Muscle of leg (tissue), 3 donors: ENCODE measurements at regions not wholly inside any gene's neighbourhood (a gene's known extent, or its start where the extent isn't known, plus 50 kb on each side); places are given as distances from the start of the nearest gene placed in this dataset.

Experiments
- DNase-seq: peaks from one replicate; pipeline ENCODE4 v3.0.0; 2013
- H3K27ac ChIP-seq: one replicate; pipeline ENCODE4 v1.5.1; 2013; ENCODE audit warnings: mild to moderate bottlenecking, low read length, control low read depth
- H3K27me3 ChIP-seq: one replicate; pipeline ENCODE4 v1.6.1; 2013; ENCODE audit warnings: low read length; ENCODE audit not compliant: control insufficient read depth, insufficient read depth
- H3K36me3 ChIP-seq: one replicate; pipeline ENCODE4 v1.6.1; 2013; ENCODE audit warnings: low read length; ENCODE audit not compliant: control insufficient read depth, insufficient read depth
- H3K4me1 ChIP-seq: one replicate; pipeline ENCODE4 v1.6.1; 2013; ENCODE audit warnings: low read length; ENCODE audit not compliant: control insufficient read depth, insufficient read depth
- H3K4me3 ChIP-seq: one replicate; pipeline ENCODE4 v1.5.1; 2013; ENCODE audit warnings: low read length, control low read depth
- H3K9me3 ChIP-seq: replicated peaks from 2 replicates; pipeline ENCODE4 v1.6.1; 2013; ENCODE audit warnings: low read depth, low read length; ENCODE audit not compliant: control insufficient read depth
- WGBS: methylation state at CpG from one replicate; pipeline ENCODE4 v1.1.5; 2013; ENCODE audit warnings: missing lambda C conversion rate; ENCODE audit not compliant: insufficient coverage; 5-methylcytosine and 5-hydroxymethylcytosine counted together

GRCh38 chr15:95450413-95450812 is 880.1 kb upstream of the NR2F2 start:
- Histone ChIP-seq H3K27me3 (no peaks in the 10 kb centered on the region), H3K27ac (no peak overlapping the region), H3K36me3 (no peaks in the 10 kb centered on the region), H3K4me1 (no peaks in the 10 kb centered on the region), H3K4me3 (no peak overlapping the region), H3K9me3 (no peaks in the 10 kb centered on the region)
- DNase-seq: no peak
- no CpG with 5 or more reads among the region's 1 CpG for WGBS

GRCh38 chr15:95451938-95452337 is 878.6 kb upstream of the NR2F2 start:
- no peak for DNase-seq
- no CpG with 5 or more reads among the region's 1 CpG for WGBS
- no peak overlapping the region for H3K4me3 ChIP-seq
- no peaks in the 10 kb centered on the region for H3K4me1 ChIP-seq
- H3K9me3 ChIP-seq: no peaks in the 10 kb centered on the region
- H3K27ac ChIP-seq: no peak overlapping the region
- no peaks in the 10 kb centered on the region for H3K27me3 ChIP-seq
- no peaks in the 10 kb centered on the region for H3K36me3 ChIP-seq

GRCh38 chr15:95454403-95455262 is 875.9 kb upstream of the NR2F2 start:
- Histone ChIP-seq H3K4me3 (no peak overlapping the region), H3K27me3 (no peaks in the 10 kb centered on the region), H3K4me1 (peaks cover 8% of the 10 kb centered on the region), H3K9me3 (no peaks in the 10 kb centered on the region), H3K36me3 (no peaks in the 10 kb centered on the region), H3K27ac (no peak overlapping the region)
- WGBS: 50% methylated on average over 1 of the region's 10 CpGs
- DNase-seq: no peak

GRCh38 chr15:95457520-95457919 is 873.0 kb upstream of the NR2F2 start:
- H3K27me3 ChIP-seq: no peaks in the 10 kb centered on the region
- H3K27ac ChIP-seq: peak overlapping the region; percentile 47
- peak; percentile 57 for DNase-seq
- WGBS: 30% methylated on average over 5 of the region's 7 CpGs
- H3K9me3 ChIP-seq: no peaks in the 10 kb centered on the region
- H3K4me1 ChIP-seq: peaks cover 8% of the 10 kb centered on the region
- H3K36me3 ChIP-seq: no peaks in the 10 kb centered on the region
- H3K4me3 ChIP-seq: no peak overlapping the region

GRCh38 chr15:95458721-95459120 is 871.8 kb upstream of the NR2F2 start:
- peak; percentile 92 for DNase-seq
- WGBS: 17% methylated on average over 1 of the region's 2 CpGs
- H3K27ac ChIP-seq: peak overlapping the region; percentile 23

GRCh38 chr15:95459273-95459672 is 871.2 kb upstream of the NR2F2 start:
- no peak overlapping the region for H3K4me3 ChIP-seq
- H3K27ac ChIP-seq: peak overlapping the region; percentile 69
- H3K36me3 ChIP-seq: no peaks in the 10 kb centered on the region
- WGBS: 52% methylated on average over 3 of the region's 4 CpGs
- DNase-seq: peak; percentile 51
- H3K9me3 ChIP-seq: no peaks in the 10 kb centered on the region
- H3K27me3 ChIP-seq: no peaks in the 10 kb centered on the region
- peaks cover 8% of the 10 kb centered on the region for H3K4me1 ChIP-seq

More at GRCh38 chr15:95458721-95459120, 871.8 kb upstream of the NR2F2 start:
- Histone ChIP-seq H3K4me1 (peaks cover 8% of the 10 kb centered on the region), H3K4me3 (no peak overlapping the region), H3K36me3 (no peaks in the 10 kb centered on the region), H3K9me3 (no peaks in the 10 kb centered on the region), H3K27me3 (no peaks in the 10 kb centered on the region)

GRCh38 chr15:95464509-95464908 is 866.0 kb upstream of the NR2F2 start:
- H3K36me3 ChIP-seq: no peaks in the 10 kb centered on the region
- H3K4me1 ChIP-seq: peaks cover under 1% of the 10 kb centered on the region
- no peak overlapping the region for H3K27ac ChIP-seq
- peak; percentile 12 for DNase-seq
- H3K27me3 ChIP-seq: no peaks in the 10 kb centered on the region
- 39% methylated on average over 5 of the region's 12 CpGs for WGBS
- no peaks in the 10 kb centered on the region for H3K9me3 ChIP-seq
- no peak overlapping the region for H3K4me3 ChIP-seq

- no peak for DNase-seq
- Histone ChIP-seq H3K36me3 (no peaks in the 10 kb centered on the region), H3K27me3 (no peaks in the 10 kb centered on the region), H3K4me1 (no peaks in the 10 kb centered on the region), H3K9me3 (no peaks in the 10 kb centered on the region), H3K4me3 (no peak overlapping the region), H3K27ac (no peak overlapping the region)
- 57% methylated on average over 4 of the region's 12 CpGs for WGBS
Observed at GRCh38 chr15:95468820-95469219, 861.7 kb upstream of the NR2F2 start.

- H3K4me3 ChIP-seq: no peak overlapping the region
- H3K27ac ChIP-seq: no peak overlapping the region
- no peaks in the 10 kb centered on the region for H3K9me3 ChIP-seq
- H3K27me3 ChIP-seq: no peaks in the 10 kb centered on the region
- no peaks in the 10 kb centered on the region for H3K4me1 ChIP-seq
- 68% methylated on average over 3 of the region's 8 CpGs for WGBS
- H3K36me3 ChIP-seq: no peaks in the 10 kb centered on the region
- peak; percentile 13 for DNase-seq
Observed at GRCh38 chr15:95469496-95470000, 861.0 kb upstream of the NR2F2 start.

- Histone ChIP-seq H3K27ac (no peak overlapping the region), H3K36me3 (no peaks in the 10 kb centered on the region), H3K4me1 (no peaks in the 10 kb centered on the region), H3K9me3 (no peaks in the 10 kb centered on the region), H3K27me3 (no peaks in the 10 kb centered on the region), H3K4me3 (no peak overlapping the region)
- DNase-seq: no peak
- WGBS: no CpG with 5 or more reads among the region's 3 CpGs
Observed at GRCh38 chr15:95470529-95470928, 860.0 kb upstream of the NR2F2 start.
